Left lung (tissue), 4 donors: ENCODE measurements at regions not wholly inside any gene's neighbourhood (a gene's known extent, or its start where the extent isn't known, plus 50 kb on each side); places are given as distances from the start of the nearest gene placed in this dataset.

ENCODE experiments used
- ATAC-seq: fragments of 200-7000 bp; cut with Tn5 transposase; one replicate; pipeline ENCODE4 v1.9.1; 2020; ENCODE audit warnings: moderate library complexity
- DNase-seq, 4 donors: peaks; one replicate each; pipeline ENCODE4 v3.0.0-alpha.2; 2013 to 2020
- H3K27ac ChIP-seq, 2 donors: fragments of 200-600 bp; sonication (generic) in 1 of 2; one replicate each; pipeline versions ENCODE4 v1.5.0 to v1.8.0; 2020 to 2021
- H3K27me3 ChIP-seq, 2 donors: fragments of 200-600 bp; sonication (generic) in 1 of 2; one replicate each; pipeline versions ENCODE4 v1.5.0 to v1.8.0; 2020 to 2021
- H3K36me3 ChIP-seq, 2 donors: fragments of 200-600 bp; sonication (generic) in 1 of 2; one replicate each; pipeline versions ENCODE4 v1.5.0 to v1.8.0; 2020 to 2021
- H3K4me1 ChIP-seq, 2 donors: fragments of 200-600 bp; one replicate each; pipeline ENCODE4 v1.8.0; 2021
- H3K4me3 ChIP-seq, 2 donors: fragments of 200-600 bp; sonication (generic) in 1 of 2; one replicate each; pipeline versions ENCODE4 v1.5.0 to v1.8.0; 2020 to 2021; ENCODE audit warnings: mild to moderate bottlenecking in 1 of 2
- H3K9me3 ChIP-seq, 2 donors: fragments of 200-600 bp; sonication (generic) in 1 of 2; one replicate each; pipeline versions ENCODE4 v1.5.0 to v1.8.0; 2020 to 2021
- CTCF ChIP-seq, 2 donors: fragments of 200-600 bp; sonication (generic) in 1 of 2; IDR thresholded peaks; one replicate each; pipeline versions ENCODE4 v1.5.0 to v1.8.0; 2021; ENCODE audit warnings: antibody characterized with exemption in 2 of 2
- intact Hi-C, 2 donors: fragments of 100-400 bp; cut with DNase I; formaldehyde crosslinking; loops; one replicate each; pipeline versions ENCODE4 v1.11.2 to v1.14.2; 2022
- donor health status: DM: no; HTN: yes; CAD: no.
- donor health status: DM: no; HTN: no; CAD: no.

GRCh38 chr20:1710484-1710883 is 52.9 kb upstream of the SIRPG start:
- H3K9me3 ChIP-seq, result peaks cover 0 to 8% of the 10 kb centered on the region in 2 donors
- ATAC-seq, result no peak
- H3K36me3 ChIP-seq, result no peaks in the 10 kb centered on the region
- TF ChIP-seq CTCF (IDR thresholded peaks at IDR 0.05), result no peak
- no peak overlapping the region for H3K4me3 ChIP-seq
- no peaks in the 10 kb centered on the region for H3K4me1 ChIP-seq
- no peak overlapping the region for H3K27ac ChIP-seq
- intact Hi-C loops, result no loop called here
- no peak for DNase-seq
- H3K27me3 ChIP-seq, result peaks cover 0 to 30% of the 10 kb centered on the region in 2 donors

GRCh38 chr20:1707588-1708449 is 50.2 kb upstream of the SIRPG start:
- ATAC-seq, result no peak
- TF ChIP-seq CTCF (IDR thresholded peaks at IDR 0.05), result no peak
- no peak for DNase-seq
- intact Hi-C loops, result no loop called here
- Histone ChIP-seq H3K4me1 (peaks cover 0 to 3% of the 10 kb centered on the region in 2 donors), H3K36me3 (no peaks in the 10 kb centered on the region), H3K27ac (no peak overlapping the region), H3K9me3 (peaks cover 0 to 8% of the 10 kb centered on the region in 2 donors), H3K27me3 (peaks cover 0 to 24% of the 10 kb centered on the region in 2 donors), H3K4me3 (no peak overlapping the region)
